GM18870 (cell line): ENCODE measurements at regions not wholly inside any gene's neighbourhood (a gene's known extent, or its start where the extent isn't known, plus 50 kb on each side); places are given as distances from the start of the nearest gene placed in this dataset.
"Not testable (repeated sequence)": the region's sequence is repeated elsewhere in the genome, so short reads cannot be mapped to it uniquely, and the experiment has no call there.

Experiments used
- ATAC-seq: cut with Tn5 transposase; IDR thresholded peaks from one replicate; pipeline ENCODE4 v1.9.1; 2021; ENCODE audit warnings: moderate library complexity; ENCODE audit not compliant: unreplicated experiment

GRCh38 chr5:143898916-143899591 lies 87.1 kb downstream of the HMHB1 start:
- no peak for ATAC-seq

- ATAC-seq: no peak
Observed at GRCh38 chr5:143908959-143909358, 97.0 kb downstream of the HMHB1 start.

- no peak for ATAC-seq
Observed at GRCh38 chr5:143913008-143913752, 101.2 kb downstream of the HMHB1 start.

GRCh38 chr5:143914756-143915155 lies 102.8 kb downstream of the HMHB1 start:
- ATAC-seq: no peak

DNA sequence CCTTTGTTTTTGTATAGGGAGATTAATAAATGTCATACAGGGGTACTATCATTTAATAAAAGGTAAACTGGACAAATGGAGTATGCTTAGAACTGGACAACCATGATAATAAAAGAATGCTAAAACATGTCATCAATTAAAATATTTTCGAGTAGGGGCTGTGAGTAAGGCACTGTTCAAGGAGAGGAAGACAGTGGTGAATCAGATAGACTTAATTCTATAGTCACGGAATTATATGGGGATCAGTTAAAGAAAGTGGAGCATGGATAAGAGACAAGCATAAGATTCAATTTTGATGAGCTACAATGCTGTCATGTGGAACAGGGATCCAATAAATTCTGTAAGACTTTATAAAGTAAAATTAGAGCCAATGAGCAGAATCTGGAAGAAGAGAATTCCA lies 104.5 kb downstream of the HMHB1 start:
- ATAC-seq: no peak

DNA sequence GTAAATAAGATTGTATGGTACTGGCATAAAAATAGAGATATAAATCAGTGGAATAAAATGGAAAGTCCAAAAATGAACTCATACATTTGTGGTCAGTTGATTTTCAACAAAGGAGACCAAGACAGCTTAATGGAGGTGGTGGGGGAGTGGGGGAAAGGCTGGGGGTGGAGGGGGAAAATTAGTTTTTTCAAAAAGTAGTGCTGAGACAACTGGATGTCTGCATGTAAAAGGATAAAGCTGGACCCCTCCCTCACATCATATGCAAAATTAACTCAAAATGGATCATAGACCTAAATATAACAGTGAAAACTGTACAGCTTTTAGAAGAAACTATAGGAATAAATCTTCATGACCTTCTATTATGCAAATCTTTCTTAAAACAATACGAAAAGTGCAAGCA lies 107.0 kb downstream of the HMHB1 start:
- ATAC-seq: no peak

GRCh38 chr5:143920772-143921171 lies 108.8 kb downstream of the HMHB1 start:
- no peak for ATAC-seq

- no peak for ATAC-seq
Observed at GRCh38 chr5:143921525-143922311, 109.8 kb downstream of the HMHB1 start.

- no peak for ATAC-seq
Observed at GRCh38 chr5:143922718-143923117, 110.8 kb downstream of the HMHB1 start.

GRCh38 chr5:143923634-143924266 lies 111.8 kb downstream of the HMHB1 start:
- ATAC-seq: peak; percentile 84

DNA sequence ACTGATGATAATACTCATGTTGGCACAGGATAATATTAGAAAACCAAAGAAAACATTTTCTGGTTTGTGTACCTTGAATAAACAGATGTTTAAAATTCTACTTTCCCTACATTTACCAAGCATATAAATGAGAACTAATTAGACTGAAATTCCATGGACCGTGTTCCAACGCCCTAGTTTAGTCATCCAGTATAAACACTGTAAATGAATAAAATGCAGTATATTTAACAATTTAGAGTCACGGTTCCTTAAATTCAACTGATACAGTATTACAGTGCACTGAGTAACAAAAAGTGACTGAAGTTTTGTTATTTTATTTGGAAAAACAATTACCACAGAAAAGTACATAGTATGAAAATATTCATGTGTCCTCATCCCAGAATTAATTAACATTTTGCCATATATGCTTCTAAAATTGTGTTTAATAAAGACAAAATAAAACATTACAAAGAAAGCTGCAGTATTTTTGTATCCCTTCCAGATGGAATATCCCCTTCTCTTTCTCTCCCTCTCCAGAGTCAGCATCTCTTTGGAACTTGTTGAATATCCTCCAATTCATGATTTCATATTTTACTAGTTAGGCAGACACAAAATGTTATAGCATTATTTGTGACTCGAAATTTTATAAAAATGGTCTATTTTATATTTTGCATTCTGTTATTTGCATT lies 112.5 kb downstream of the HMHB1 start:
- no peak for ATAC-seq

- ATAC-seq: not testable (repeated sequence)
Observed at GRCh38 chr5:143924979-143925325, 113.0 kb downstream of the HMHB1 start.

GRCh38 chr5:143929486-143929885 lies 117.5 kb downstream of the HMHB1 start:
- no peak for ATAC-seq

- ATAC-seq: no peak
Observed at GRCh38 chr5:143930561-143930960, 118.6 kb downstream of the HMHB1 start.

DNA sequence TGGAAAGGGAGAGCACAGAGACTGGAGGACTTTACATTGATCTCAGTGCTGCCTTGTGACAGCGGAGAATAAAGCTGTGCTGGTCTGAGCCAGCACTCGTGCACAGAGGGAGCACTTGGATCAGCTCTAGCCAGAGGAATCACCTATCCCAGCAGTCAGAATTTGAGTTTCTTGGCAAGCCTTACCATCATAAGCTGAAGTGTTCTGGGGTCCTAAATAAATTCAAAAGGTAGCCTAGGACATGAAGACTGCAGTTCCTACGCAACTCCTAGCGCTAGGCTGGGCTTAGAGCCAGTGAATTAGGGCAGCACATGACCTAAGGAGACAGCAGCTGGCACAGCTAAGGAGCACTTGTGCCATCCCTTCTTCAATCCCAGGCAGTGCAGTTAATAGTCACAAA lies 119.5 kb downstream of the HMHB1 start:
- ATAC-seq: no peak

GRCh38 chr5:143931986-143932385 lies 120.0 kb downstream of the HMHB1 start:
- ATAC-seq: no peak

DNA sequence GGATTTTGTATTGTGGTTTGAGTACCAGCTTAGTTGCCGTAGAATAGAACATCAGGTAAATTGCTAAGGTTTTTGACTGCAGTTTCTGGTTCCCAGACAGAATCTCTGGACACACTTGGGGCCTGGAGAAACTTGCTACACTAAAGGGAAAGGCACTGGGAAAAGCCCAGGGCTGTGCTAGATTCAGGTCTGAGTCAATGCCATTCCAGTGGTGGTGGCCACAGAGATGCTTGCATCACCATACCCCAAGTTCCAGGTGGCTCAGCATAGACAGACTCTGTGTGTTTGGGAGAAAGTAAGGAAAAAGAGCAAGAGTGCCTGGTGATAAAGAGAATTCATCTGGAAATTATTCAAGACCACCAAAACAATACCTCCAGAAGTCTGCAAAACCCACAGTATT lies 120.6 kb downstream of the HMHB1 start:
- ATAC-seq: no peak

GRCh38 chr5:143933451-143933850 lies 121.5 kb downstream of the HMHB1 start:
- no peak for ATAC-seq

GRCh38 chr5:143934821-143935220 lies 122.9 kb downstream of the HMHB1 start:
- no peak for ATAC-seq

DNA sequence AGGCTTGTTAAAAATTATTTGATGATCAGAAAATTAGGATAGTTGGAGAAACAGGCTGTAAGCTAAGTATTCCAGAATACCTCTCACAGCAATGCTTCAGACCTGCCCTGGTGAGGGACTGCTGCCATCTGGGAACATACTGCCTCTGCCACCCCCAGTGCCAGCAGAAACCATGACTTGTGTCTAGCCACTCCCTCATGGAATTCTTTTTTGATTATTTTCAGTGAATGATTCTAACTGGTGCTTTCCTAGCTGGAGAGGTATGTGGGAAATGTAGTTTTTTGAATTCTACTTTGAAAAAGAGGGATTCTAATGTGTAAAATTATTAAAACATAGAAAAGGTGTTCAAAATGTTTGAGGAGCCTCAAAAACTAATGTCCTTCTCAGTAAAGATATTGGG lies 126.3 kb downstream of the HMHB1 start:
- no peak for ATAC-seq

- no peak for ATAC-seq
Observed at GRCh38 chr5:143946837-143947236, 134.9 kb downstream of the HMHB1 start.
